ENCODE measurements at regions not wholly inside any gene's neighbourhood (a gene's known extent, or its start where the extent isn't known, plus 50 kb on each side); places are given as distances from the start of the nearest gene placed in this dataset.

DNA sequence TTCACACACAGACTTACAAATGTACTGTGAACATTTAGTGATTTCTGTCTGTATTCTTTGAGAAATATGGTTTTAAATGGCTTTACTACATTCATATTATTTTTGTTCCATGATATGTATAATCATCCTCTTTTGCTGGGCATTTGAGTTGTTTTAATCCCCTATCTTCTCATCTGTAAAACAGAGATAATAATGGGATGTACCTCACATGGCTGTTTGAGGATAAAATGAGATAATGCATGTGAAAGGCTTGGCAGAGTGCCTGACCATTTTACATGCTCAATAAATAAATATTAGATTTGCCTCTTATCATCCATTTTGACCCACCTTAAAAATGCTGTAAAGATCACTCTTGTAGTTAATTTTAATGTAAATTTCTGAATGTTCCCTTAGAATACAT, 197.2 kb downstream of the C1orf94 start:
- TF ChIP-seq ZBED1 (IDR thresholded peaks at IDR 0.05) (no peak), ARHGAP35 (IDR thresholded peaks at IDR 0.05; ENCODE audit: partially characterized antibody) (no peak)

Measured in K562 (cell line).